Hematopoietic multipotent progenitor cell treated with erythropoietin and hydrocortisone succinate and interleukin-3 and kit ligand, for 6 days (in vitro differentiated cells): ENCODE measurements at regions not wholly inside any gene's neighbourhood (a gene's known extent, or its start where the extent isn't known, plus 50 kb on each side); places are given as distances from the start of the nearest gene placed in this dataset.
A peak's percentile ranks its signal among the peaks of the same experiment; 100 is the strongest.

Experiments used
- DNase-seq: peaks from one replicate; pipeline ENCODE4 v3.0.0-alpha.2; 2015

DNA sequence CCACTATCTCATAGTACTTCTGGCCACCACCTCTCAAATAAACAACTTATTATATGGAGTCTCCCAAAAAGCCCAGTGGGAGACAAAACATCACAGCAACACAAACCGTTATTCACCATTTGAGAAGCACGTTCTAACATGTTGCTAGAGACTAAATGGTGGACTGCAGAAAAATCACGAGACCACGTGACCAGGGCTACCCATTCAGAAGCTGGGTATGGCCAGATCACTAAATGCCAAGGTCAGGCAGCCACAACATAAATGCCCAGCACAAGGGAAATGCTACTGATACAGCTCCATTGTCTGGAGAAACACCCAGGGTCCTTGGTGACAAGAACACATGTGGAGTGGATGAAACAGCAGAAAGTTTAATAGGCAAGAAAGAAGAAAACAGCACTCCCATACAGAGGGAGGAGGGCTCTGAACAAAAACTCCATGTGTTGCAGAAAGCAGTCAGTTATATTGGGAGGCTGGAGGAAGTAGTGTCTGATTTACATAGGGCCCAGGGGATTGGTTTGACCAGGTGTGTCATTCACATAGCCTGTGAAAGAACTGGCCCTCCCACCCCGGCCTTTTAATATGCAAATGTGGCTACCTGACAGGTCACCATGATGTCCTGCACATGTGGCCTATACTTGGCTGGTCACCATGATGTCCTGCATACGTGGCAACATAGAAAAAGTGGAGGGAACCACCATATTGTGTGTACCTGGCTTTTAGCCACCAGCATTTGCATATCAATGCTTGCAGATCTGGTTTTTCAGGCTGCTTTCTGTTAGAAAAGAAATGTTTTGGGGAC is 97.2 kb downstream of the TRIM36 start:
- DNase-seq: no peak

DNA sequence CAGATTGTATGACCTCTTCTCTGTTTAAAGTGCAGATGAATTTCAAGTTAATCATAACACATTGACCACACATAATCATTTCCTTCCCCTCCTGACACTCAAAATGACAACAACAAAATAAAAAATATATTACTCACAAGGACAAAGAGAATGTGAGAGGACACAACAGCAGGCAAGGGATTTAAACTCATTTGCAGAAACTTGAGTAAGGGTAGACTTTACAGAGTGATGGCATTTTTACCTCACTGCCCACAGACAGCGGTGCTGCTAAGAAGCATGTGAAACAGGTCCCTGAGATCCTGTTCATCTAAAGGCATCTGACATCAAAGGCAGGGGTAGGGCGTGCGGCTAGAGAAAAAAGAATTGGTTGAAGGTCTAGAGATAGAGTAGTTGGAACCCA is 99.0 kb downstream of the TRIM36 start:
- no peak for DNase-seq

DNA sequence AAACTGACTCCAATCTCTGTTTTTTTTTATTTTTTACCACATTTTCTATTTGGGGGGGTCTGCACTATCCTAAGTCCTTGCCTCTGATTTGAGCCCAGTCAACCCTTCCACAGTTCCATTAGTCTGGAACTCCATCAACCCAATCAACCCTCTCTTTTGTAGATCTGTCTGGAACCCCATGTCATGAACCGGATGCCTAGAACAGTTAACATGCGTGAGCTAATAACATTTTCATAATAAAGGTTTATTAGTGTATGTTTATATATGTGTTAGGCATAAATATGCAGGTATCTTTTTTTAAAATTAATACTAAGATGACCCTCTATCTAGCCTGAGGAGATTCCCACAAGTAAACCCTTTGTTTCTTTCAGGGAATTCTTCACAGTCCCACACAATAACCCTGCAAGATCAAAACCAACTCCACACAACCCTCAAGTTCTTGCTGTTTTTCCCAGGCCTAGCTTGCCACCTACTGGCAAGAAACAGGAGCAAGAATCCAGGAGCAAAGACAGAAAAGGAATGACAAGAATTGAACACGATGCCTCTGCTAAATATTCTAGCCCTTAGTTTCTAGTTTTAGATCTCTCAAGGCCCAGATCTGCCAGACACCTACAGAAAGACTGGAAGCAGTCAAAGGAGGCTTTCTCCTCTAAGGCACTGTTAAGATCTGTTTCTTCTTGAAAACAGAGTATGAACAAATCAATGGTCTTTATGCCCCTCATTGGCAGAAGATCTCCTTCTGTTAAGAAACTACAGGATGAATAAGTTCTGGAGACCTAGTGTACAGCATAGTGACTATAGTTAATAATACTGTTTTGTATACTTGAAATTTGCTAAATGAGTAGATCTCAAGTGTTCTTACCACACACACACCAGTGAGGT is 100.4 kb downstream of the TRIM36 start:
- DNase-seq: peak; percentile 32

DNA sequence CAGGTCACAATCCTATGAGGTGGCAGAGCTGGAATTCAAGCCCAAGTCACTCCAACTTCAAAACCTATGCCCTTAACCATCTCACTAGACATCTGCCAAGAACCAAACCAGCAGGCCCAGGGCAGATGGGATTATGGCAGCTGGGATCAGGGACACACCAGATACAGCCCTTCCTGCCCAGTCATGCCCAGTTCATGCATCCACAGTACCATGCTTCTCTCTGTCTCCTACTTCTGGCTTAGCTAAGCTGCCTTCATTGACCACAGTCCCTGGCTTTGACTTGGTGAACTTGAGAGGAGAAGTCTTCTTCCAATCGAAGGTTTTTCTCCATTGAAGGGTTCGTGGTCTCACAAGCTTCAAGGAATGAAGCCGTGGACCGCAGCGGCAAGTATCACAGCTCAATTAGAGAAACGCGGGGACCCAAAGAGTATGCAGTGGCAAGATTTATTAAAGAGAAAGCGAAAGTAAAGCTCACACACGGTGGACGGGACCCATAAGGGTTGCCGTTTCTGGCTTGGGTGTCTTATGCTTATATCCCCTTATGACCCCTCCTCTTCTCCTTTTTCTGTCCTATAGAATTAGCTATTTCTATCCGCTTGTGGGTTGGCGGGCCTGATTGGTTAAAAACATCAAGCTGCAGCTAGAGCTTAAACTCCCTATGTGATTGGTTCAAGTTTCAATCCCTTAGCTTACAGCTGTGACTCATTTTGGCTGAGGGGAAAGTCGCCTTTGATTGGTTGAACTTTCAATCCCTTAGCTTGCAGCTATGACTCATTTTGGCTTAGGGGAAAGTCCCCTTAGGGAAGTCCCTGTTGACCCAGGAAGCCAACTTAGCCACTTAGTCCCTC is 101.2 kb downstream of the TRIM36 start:
- no peak for DNase-seq

DNA sequence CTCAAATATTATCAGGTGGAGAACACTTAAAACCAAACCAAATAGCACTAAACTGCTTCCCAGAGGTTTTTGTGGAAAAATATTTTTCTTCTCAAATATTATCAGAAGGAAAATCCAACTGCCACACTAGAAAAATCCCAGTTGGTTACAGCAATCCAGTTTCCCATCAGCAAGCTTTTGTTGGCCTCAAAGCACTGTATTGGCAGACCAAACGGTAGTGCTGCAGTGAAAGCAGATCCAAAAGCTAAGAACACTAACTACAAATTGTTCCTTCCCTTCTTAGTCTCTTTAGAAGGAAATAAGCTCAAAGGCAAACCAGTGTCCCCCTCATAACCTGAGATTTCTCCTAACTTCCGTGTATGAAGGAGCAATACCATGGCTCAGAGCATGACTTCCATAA is 105.3 kb downstream of the TRIM36 start:
- no peak for DNase-seq

DNA sequence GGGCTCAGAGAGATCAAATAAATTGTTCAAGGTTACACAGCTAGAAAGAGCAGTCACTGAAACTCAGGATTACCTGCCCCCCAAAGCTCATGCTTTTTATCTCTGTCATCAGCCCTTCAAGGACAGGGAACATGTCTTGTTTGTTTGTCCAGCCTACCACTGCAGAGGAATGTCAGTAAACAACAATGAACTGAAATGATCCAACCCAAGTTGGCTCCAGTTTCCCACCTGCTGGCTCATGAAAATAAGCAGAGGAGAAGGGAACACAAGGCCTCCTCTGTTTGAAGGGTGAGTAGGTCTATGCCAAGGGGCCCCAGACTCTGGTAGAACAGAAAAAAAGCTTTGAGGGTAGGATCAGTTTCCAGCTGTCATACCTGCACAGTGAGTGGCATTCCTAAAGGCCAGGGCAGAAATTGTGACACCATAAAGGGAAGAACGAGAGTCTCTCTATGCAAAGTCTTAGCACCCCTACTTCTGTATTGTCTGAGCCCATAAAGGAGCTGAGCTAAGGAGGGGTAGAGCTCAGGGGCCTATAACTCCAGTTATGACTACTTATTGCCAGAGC is 115.2 kb downstream of the TRIM36 start:
- no peak for DNase-seq

DNA sequence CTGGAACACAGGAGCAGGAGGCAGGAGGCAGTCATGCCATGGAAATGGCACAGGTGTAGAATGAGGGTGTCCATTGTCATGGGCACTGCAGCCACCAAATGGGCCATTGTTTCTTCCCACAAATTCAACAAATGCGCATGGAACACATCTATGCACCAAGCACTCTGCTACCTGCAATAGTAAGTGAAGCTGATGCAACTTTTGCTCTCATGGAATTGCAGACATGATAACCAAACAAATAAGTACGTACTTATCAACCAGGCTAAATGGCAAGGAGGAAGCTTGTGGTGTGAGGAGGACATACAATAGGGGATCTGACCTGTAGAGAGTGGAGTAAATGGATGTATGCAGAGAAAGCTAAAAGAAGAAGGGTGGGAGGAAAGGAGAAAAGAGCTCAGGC is 116.8 kb downstream of the TRIM36 start:
- DNase-seq: no peak

DNA sequence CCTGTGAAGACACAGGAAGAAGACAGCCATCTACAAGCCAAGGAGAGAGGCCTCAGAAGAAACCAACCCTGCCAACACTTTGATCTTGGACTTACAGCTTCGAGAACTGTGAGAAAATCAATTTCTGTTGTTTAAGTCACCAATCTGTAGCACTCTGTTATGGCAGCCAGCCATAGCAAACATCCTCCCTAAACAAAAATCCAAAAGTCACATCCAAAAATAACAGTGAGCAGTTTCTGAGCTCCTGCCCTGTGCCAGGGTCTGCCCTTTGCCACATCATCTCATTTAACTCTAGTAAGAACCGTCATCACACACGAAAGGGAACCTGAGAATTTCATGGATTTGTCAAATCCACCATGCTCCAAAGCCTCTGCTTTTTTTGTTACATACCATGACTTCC is 118.8 kb downstream of the TRIM36 start:
- DNase-seq: no peak

DNA sequence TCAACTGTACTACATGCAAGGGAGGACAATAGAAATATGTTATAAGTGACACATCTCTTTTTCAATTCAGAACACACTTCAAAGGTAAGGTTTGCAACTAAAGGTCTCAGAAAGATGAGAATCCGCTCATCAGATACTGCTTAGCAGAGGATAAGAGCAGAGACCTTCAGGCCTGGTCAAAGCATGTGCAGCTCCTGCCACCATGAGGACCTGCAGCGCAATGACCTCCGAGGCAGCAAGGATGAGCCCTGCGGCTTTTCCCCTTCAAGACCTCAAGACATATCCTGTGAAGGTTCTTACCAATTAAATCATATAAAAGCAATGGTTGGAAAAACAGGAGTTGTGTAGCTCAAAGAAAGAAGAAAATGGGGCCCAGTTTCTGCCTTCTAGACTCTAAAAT is 135.8 kb downstream of the TRIM36 start:
- DNase-seq: peak; percentile 1

DNA sequence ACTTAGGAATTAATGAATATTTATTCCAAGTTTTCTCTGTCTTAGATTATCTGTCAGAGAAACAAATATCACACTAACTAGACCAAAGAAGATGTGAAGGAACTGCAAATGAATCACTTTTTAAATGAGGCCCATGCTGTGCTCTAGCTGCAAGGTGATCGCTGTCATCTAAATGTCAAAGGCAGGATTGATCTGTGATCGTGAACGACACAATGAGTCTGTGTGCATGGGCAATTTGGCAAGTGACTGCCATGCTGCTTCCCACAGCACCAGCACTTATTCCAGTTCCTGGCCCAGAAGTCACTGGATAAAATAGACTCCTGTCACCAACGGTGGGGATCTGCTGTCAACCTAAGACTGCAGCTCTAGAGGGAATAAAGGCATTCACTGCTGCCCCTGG is 141.2 kb downstream of the TRIM36 start:
- DNase-seq: no peak

DNA sequence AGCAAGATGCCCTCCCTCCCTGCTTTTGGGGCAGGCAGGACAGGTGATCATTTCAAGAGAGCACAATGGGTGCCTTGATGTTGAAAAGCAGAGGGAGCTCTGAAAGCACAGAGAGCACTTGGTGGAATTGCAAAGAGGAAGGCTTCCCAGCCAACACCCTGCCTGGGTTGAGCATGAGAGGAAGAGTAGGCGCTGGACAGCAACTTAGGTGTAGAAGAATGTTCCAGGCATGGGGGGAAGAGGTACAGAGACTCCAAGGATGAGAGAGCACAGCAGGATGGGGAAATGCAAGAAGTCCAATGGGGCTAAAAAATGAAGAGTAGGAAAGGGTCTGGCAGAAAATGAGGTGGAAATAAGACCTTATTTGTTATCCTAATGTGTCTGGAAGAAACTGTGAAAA is 144.8 kb downstream of the TRIM36 start:
- no peak for DNase-seq

DNA sequence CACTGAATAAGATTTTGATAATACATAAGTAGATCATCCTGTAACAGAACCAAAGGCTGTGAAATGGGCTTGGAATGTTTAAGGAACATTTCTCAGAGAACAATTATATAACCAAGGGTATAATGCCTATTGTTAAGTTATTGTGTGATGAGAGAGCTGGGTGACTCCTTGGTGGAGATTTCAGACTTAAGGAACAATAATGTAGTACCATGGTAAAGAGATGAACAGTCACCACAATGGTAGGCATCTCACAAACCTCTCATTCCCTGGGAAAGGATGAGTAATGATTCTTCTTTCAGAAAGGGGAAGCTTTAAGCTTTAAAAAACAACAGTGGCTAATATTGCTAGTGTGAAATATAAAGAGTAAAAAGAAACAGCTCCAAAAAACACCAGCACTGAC is 147.4 kb downstream of the TRIM36 start:
- DNase-seq: no peak

DNA sequence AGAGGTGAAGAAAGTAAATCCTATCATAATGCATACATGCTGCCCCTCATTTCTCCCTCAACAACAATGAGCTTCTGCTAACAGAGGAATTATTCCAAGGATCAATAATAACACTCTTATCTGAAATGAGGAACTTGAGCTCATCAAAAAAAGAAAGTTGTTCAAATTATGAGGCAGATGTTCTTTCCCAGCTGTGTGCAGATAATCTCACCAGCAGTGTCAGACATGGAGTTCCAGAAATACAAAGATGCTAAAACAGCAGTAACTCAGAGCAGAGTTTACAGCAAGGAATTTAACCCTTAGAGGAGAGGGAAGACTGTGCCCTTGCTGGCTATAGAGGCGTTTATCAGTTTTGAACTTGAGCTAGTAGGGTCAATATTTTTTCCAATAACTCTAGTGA is 153.1 kb downstream of the TRIM36 start:
- no peak for DNase-seq

DNA sequence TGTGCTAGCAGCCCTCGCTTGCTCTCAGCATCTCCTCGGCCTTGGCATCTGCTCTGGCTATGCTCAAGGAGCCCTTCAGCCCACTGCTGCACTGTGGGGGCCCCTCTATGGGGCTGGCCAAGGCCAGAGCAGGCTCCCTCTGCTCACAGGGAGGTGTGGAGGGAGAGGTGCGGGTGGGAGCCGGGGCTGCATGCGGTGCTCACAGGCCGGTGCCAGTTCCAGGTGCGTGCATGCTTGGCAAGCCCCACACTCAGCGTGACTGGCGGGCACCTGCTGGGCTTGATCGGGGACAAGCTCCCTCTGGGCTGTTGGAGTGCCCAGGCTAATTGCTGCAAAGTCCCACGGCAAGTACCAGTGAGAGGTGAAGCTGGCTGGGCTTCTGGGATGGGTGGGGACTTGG is 170.5 kb downstream of the TRIM36 start:
- no peak for DNase-seq

DNA sequence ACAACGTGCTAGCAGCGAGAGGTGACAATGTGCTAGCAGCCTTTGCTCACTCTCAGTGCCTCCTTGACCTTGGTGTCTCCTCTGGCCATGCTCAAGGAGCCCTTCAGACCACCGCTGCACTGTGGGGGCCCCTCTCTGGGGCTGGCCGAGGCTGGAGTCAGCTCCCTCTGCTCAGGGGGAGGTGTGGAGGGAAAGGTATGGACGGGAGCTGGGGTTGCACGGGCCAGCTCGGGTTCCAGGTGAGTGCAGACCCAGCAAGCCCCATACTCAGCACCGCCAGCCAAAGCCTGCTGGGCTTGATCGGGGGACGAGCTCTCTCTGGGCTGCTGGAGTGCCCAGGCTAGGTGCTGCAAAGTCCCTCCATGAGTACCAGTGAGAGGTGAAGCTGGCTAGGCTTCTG is 180.2 kb downstream of the TRIM36 start:
- DNase-seq: no peak

DNA sequence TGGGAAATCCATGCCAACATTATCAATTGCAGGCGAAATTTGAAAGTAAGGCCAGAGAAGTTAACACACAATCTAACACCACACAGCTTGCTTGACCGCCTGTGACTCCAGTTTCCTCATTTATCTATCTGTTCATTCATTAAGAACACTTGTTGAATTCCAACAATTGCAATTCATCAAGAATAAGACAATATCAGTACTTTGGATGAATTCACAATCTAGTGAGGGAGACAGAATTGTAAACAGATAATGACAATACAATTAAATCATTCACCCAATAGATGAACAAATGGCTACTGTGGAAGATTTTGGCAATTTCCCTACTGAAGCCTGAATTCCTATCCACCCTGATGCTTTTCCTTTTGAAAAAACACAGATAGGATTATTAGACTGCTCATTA is 181.6 kb downstream of the TRIM36 start:
- no peak for DNase-seq

DNA sequence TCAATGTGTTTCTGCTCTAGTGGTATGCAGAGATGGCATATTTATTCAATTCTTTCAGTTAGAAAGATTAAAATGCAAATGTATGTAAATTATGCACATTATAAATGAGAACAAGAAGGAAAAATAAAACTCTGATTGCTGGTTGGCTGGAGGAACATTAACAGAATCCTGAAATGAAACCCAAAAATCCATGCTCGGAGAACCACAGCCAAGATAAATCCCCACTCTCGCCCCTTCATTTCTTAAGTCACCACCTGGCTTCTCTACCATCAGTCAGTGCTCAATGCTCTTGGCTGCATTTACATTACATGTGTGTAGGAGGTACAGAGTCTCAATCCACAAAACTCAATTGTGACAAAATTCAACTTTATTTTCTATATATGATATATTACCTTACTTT is 184.9 kb downstream of the TRIM36 start:
- DNase-seq: no peak

DNA sequence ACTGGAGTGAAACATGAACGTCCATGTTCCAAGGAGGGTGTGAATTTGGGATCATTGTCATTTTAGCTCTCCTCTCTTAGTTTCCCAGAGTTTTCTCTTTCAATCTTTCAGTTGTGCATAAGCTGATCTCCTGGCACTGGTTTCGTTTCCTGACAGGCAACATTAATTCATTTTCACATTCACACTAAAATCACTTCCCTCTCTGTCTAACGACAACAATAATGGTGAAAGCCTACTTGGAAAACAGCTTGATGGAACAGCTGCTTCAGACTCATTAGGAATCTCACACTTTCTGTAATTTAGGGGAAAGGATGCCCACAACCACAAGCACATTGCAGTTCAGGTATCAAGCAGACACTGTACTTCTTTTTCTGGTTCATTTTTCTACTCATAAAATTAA is 188.6 kb downstream of the TRIM36 start:
- no peak for DNase-seq

DNA sequence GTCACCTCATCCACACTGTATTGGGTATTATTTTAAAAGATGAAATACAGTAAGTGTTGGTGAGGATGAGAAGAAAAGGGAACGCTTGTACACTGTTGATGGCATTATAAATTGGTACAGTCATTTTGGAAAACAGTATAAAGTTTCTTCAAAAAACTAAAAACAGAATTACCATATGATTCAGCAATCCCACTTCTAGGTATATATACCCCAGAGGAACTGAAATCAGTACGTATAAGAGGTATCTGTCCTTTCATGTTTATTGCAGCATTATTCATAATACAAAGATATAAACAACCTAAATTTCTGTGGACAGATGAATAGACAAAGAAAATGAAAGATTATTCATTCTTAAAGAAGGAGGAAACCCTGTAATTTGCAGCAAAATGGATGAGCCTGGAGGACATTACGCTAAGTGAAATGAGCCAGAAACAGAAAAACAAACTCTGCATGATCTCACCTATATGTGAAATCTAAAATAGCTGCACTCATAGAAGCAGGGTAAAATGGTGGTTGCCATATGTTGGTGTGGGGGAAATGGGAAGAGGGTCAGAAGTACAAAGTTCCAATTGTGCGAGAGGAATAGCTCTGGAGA is 191.6 kb downstream of the TRIM36 start:
- DNase-seq: no peak

DNA sequence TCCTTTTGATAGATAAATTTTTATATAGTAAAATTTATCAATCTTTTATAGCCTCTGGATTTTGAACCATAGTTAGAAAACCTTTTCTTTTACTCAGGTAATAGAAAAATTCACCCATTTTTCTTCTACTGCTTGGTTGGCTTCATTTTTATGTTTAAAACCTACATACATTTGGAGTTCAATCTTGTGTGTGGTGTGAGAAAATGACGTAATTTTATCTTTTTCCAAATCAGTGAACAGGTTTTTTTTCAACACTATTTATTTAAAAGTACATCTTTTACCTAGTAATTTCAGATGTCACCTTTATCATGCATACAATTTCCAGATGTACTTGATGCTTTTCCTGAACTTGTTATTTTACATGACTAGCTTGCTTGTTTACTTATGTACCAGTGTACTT is 200.2 kb downstream of the TRIM36 start:
- no peak for DNase-seq

DNA sequence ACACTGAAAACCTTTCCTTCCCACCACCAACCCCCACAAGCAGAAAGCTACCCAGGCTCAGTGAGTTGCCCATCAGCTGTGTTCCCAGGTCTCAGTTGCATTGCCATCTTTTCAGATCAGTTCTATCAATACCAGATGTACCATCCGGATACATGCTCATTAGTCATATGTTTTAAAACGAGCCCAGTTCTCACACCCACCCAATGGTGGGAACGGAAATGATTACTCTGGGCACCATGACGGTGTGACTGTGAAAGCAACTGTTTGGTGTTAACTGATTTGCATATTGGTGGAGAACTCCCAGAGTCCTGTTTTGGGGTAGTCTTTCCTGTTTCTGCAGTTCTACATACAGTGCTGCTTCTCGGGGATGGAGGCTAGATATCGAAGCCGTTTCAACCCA is 212.3 kb downstream of the TRIM36 start:
- no peak for DNase-seq

DNA sequence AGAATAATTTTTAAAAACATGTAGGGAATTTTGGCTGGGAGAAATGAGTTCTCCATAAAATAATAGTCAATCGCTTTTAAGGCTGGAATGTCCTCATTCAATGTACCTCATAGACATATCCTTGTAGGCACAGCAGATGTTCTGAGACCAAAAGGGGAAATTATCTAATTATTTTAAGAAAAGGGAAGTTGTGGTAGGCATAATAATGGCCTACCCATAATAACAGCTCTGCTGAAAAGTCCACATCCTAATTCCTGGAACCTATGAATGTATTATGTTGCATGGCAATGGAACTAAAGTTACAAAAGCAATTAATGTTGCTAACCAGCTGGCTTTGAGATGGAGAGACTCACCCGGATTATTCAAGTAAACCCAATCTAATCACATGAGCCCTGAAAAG is 216.1 kb downstream of the TRIM36 start:
- DNase-seq: peak; percentile 3

DNA sequence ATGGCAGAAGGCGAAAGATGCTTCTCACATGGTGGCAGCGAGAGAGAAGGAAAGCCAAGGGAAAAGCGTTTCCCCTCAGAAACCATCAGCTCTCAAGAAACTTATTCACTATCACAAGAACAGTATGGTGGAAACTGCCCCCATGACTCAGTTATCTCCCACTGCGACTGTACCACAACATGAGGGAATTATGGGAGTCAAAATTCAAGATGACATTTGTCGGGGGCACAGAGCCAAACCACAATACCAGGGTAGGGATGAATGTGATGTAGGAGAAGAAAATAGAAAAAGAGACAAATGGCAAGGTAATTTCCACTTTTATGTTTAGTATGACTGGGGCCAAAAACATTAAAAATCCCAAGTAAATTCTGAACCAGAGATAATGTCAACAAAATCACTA is 216.8 kb downstream of the TRIM36 start:
- no peak for DNase-seq
